ENCODE measurements at regions not wholly inside any gene's neighbourhood (a gene's known extent, or its start where the extent isn't known, plus 50 kb on each side); places are given as distances from the start of the nearest gene placed in this dataset.

- no peaks in the 10 kb centered on the region for H3K79me2 ChIP-seq (ENCODE audit: insufficient read depth, low read length)
- H2AFZ ChIP-seq (ENCODE audit: low read length), result no peak overlapping the region
- ATAC-seq, result no peak
- H3K27ac ChIP-seq (ENCODE audit: extremely low read length, insufficient read depth, low read length), result no peak overlapping the region
- H4K20me1 ChIP-seq (ENCODE audit: insufficient read depth, low read length), result no peaks in the 10 kb centered on the region
- DNase-seq (ENCODE audit: low spot score), result no peak
- no peak for TF ChIP-seq RAD21 (CRISPR knock-in tag; IDR thresholded peaks at IDR 0.05)
- no peaks in the 10 kb centered on the region for H3K36me3 ChIP-seq (replicated peaks in 1 of 2; ENCODE audit: control insufficient read depth in 1 of 2, insufficient read depth in 2 of 2, low read length in 2 of 2)
- H3K9me3 ChIP-seq (ENCODE audit: low read length), result no peaks in the 10 kb centered on the region
- WGBS (ENCODE audit: low lambda C conversion rate), result 18% methylated on average over 9 of the region's 12 CpGs
- no peak overlapping the region for H3K4me2 ChIP-seq (ENCODE audit: low read depth, low read length)
- ChIA-PET POLR2A (no interaction called here), CTCF (ENCODE audit: low intra/inter-chr PET ratio, low total read pairs) (no interaction called here)
- in situ Hi-C loops (cut with HindIII; ENCODE audit: extremely low pct_ligation_motif_present, low pct_unique_long_range_greater_than_20kb) (no loop called here), intact Hi-C loops (cut with micrococcal nuclease; ENCODE audit: unreplicated experiment) (no loop called here)
- no peak overlapping the region for H3K9ac ChIP-seq (ENCODE audit: insufficient read depth, low read depth, low read length)
- no TSS peak for BruUV-seq (replicated peaks)
- no peak overlapping the region for H3K4me3 ChIP-seq (replicated peaks in 1 of 3; ENCODE audit: insufficient read depth in 1 of 3, low read depth in 2 of 3, low read length in 3 of 3)
- peaks cover 0 to 18% of the 10 kb centered on the region in 2 experiments; a peak in 2 of 5 replicates for H3K27me3 ChIP-seq (ENCODE audit: control insufficient read depth in 1 of 2, insufficient read depth in 2 of 2, low read length in 2 of 2)
- peaks cover 18% of the 10 kb centered on the region for H3K4me1 ChIP-seq (ENCODE audit: insufficient read depth, low read length)
- no peak for FAIRE-seq
These were observed 285.0 kb downstream of the ASMT start for GRCh38 chrX:1899841-1900240.

- POLR2A ChIA-PET, result no interaction called here
- Histone ChIP-seq H3K4me3 (replicated peaks in 1 of 3; ENCODE audit: insufficient read depth in 1 of 3, low read depth in 2 of 3, low read length in 3 of 3) (no peak overlapping the region), H3K9ac (ENCODE audit: insufficient read depth, low read depth, low read length) (no peak overlapping the region), H4K20me1 (ENCODE audit: insufficient read depth, low read length) (no peaks in the 10 kb centered on the region), H3K27ac (ENCODE audit: extremely low read length, insufficient read depth, low read length) (no peak overlapping the region), H3K9me3 (ENCODE audit: low read length) (no peaks in the 10 kb centered on the region), H2AFZ (ENCODE audit: low read length) (no peak overlapping the region), H3K36me3 (replicated peaks in 1 of 2; ENCODE audit: control insufficient read depth in 1 of 2, insufficient read depth in 2 of 2, low read length in 2 of 2) (no peaks in the 10 kb centered on the region), H3K79me2 (ENCODE audit: insufficient read depth, low read length) (no peaks in the 10 kb centered on the region), H3K4me1 (ENCODE audit: insufficient read depth, low read length) (peaks cover 18% of the 10 kb centered on the region), H3K27me3 (ENCODE audit: control insufficient read depth in 1 of 2, insufficient read depth in 2 of 2, low read length in 2 of 2) (peaks cover 0 to 5% of the 10 kb centered on the region in 2 experiments; a peak in 2 of 5 replicates), H3K4me2 (ENCODE audit: low read depth, low read length) (peak overlapping the region; percentile 26; the same call in 1 of the 2 replicates)
- intact Hi-C loops (cut with micrococcal nuclease; ENCODE audit: unreplicated experiment), result no loop called here
- 0% methylated on average over 7 of the region's 7 CpGs for WGBS (ENCODE audit: low lambda C conversion rate)
- BruUV-seq (replicated peaks), result no TSS peak
- in situ Hi-C loops (cut with HindIII; ENCODE audit: extremely low pct_ligation_motif_present, low pct_unique_long_range_greater_than_20kb), result no loop called here
- CTCF ChIA-PET (ENCODE audit: low intra/inter-chr PET ratio, low total read pairs), result no interaction called here
- no peak for FAIRE-seq
- ATAC-seq, result peak; percentile 48
- DNase-seq (ENCODE audit: low spot score), result no peak
- no peak for TF ChIP-seq NR2F1 (CRISPR knock-in tag; IDR thresholded peaks at IDR 0.05)
- no peak for TF ChIP-seq ZNF777 (CRISPR knock-in tag; IDR thresholded peaks at IDR 0.05)
- TF ChIP-seq ZNF180 (CRISPR knock-in tag; IDR thresholded peaks at IDR 0.05; ENCODE audit: borderline replicate concordance, low read depth), result no peak
- TF ChIP-seq HMGXB4 (CRISPR knock-in tag; IDR thresholded peaks at IDR 0.05; ENCODE audit: borderline replicate concordance in 1 of 2, low read depth in 1 of 2), result no peak
- TF ChIP-seq ZNF660 (CRISPR knock-in tag; IDR thresholded peaks at IDR 0.05; ENCODE audit: borderline replicate concordance, low read depth), result no peak
- no peak for TF ChIP-seq HOXA3 (CRISPR knock-in tag; IDR thresholded peaks at IDR 0.05)
- TF ChIP-seq ZBTB38 (CRISPR knock-in tag; IDR thresholded peaks at IDR 0.05), result no peak
- TF ChIP-seq ARID5B (CRISPR knock-in tag; IDR thresholded peaks at IDR 0.05), result no peak
- TF ChIP-seq, protein P1, sequence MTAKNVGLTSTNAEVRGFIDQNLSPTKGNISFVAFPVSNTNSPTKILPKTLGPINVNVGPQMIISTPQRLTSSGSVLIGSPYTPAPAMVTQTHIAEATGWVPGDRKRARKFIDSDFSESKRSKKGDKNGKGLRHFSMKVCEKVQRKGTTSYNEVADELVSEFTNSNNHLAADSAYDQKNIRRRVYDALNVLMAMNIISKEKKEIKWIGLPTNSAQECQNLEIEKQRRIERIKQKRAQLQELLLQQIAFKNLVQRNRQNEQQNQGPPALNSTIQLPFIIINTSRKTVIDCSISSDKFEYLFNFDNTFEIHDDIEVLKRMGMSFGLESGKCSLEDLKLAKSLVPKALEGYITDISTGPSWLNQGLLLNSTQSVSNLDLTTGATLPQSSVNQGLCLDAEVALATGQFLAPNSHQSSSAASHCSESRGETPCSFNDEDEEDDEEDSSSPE (CRISPR knock-in tag; IDR thresholded peaks at IDR 0.05), result no peak
- TF ChIP-seq MBD4 (IDR thresholded peaks at IDR 0.05; ENCODE audit: borderline replicate concordance, low read length), result no peak
- TF ChIP-seq ZNF766 (CRISPR knock-in tag; IDR thresholded peaks at IDR 0.05; ENCODE audit: borderline replicate concordance), result no peak
These were observed 288.0 kb downstream of the ASMT start for GRCh38 chrX:1902901-1903235.

All from HepG2 (cell line).